AG10803 (cell line): ENCODE measurements at regions not wholly inside any gene's neighbourhood (a gene's known extent, or its start where the extent isn't known, plus 50 kb on each side); places are given as distances from the start of the nearest gene placed in this dataset.
"Not testable (repeated sequence)": the region's sequence is repeated elsewhere in the genome, so short reads cannot be mapped to it uniquely, and the experiment has no call there.

Experiments
- DNase-seq: peaks from one replicate; pipeline ENCODE4 v3.0.0; 2010; ENCODE audit warnings: low read depth
- H3K4me3 ChIP-seq: 2 replicates; pipeline ENCODE4 v1.5.1; 2011; ENCODE audit warnings: mild to moderate bottlenecking, low read length, control low read depth
- CTCF ChIP-seq: conservative IDR thresholded peaks from 2 replicates; pipeline ENCODE4 v1.5.1; 2011; ENCODE audit warnings: mild to moderate bottlenecking, low read length, control low read depth, inconsistent platforms

GRCh38 chr5:100694100-100694499 lies 158.9 kb downstream of the FAM174A start:
- no peak overlapping the region for H3K4me3 ChIP-seq
- DNase-seq: no peak
- no peak for TF ChIP-seq CTCF

- DNase-seq: no peak
- no peak overlapping the region for H3K4me3 ChIP-seq
- TF ChIP-seq CTCF: peak; percentile 8; the same call in 1 of the 2 replicates
These were observed 162.8 kb downstream of the FAM174A start for GRCh38 chr5:100697970-100698369.

GRCh38 chr5:100706776-100707175 lies 171.6 kb downstream of the FAM174A start:
- no peak; the same call in 1 of the 2 replicates for TF ChIP-seq CTCF
- H3K4me3 ChIP-seq: no peak overlapping the region
- peak; percentile 14 for DNase-seq

- TF ChIP-seq CTCF: no peak
- no peak overlapping the region for H3K4me3 ChIP-seq
- DNase-seq: no peak
These were observed 173.5 kb downstream of the FAM174A start for GRCh38 chr5:100708645-100709171.

GRCh38 chr5:100709771-100710170 lies 174.6 kb downstream of the FAM174A start:
- TF ChIP-seq CTCF: no peak
- no peak overlapping the region for H3K4me3 ChIP-seq
- no peak for DNase-seq

- not testable (repeated sequence) for H3K4me3 ChIP-seq, DNase-seq
These were observed 179.6 kb downstream of the FAM174A start for GRCh38 chr5:100714780-100715179.

GRCh38 chr5:100722657-100723056 lies 180.4 kb downstream of the ST8SIA4 start:
- no peak for DNase-seq
- no peak for TF ChIP-seq CTCF
- H3K4me3 ChIP-seq: no peak overlapping the region

GRCh38 chr5:100723229-100723628 lies 179.9 kb downstream of the ST8SIA4 start:
- no peak for DNase-seq
- TF ChIP-seq CTCF: no peak
- H3K4me3 ChIP-seq: no peak overlapping the region
